ENCODE measurements at regions not wholly inside any gene's neighbourhood (a gene's known extent, or its start where the extent isn't known, plus 50 kb on each side); places are given as distances from the start of the nearest gene placed in this dataset.

DNA sequence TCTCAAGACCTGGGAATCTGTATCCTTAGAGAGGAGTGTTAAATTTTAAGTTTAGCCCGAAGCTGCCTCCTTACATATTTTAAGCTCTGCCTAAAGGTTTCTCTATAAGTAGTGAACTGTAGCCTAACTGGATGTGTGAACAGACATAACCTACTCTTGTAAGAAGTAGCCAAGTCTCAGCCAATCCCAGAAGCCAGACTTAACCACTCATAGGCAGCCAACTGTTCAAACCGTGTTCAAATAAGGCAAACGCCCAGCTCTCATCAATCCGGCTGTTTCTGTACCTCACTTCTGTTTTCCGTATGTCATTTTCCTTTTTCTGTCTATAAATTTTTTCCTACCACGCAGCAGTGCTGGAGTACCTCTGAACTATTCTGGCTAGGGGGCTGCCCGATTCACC lies 58.7 kb upstream of the HRH2 start:
- Histone ChIP-seq H4K91ac (ENCODE audit: insufficient read depth, low read depth, low read length) (no peak overlapping the region), H4K8ac (ENCODE audit: low read depth in 2 of 2, low read length in 2 of 2) (no peak overlapping the region), H3K36me3 (ENCODE audit: control insufficient read depth, insufficient read depth, low read length) (no peaks in the 10 kb centered on the region), H3K9ac (ENCODE audit: low read depth, low read length) (no peak overlapping the region), H3K4me2 (ENCODE audit: low read depth, low read length) (no peak overlapping the region), H3K18ac (ENCODE audit: low read depth, low read length) (no peak overlapping the region), H3K79me1 (ENCODE audit: low read depth in 1 of 2, low read length in 2 of 2) (no peaks in the 10 kb centered on the region), H3K9me1 (ENCODE audit: insufficient read depth, low read length) (no peaks in the 10 kb centered on the region), H2BK120ac (ENCODE audit: low read depth, low read length) (no peak overlapping the region), H3K23ac (ENCODE audit: low read depth, low read length) (no peak overlapping the region), H4K5ac (ENCODE audit: low read depth, low read length) (no peak overlapping the region), H3K4me1 (ENCODE audit: control insufficient read depth, insufficient read depth, low read length) (no peaks in the 10 kb centered on the region), H3K27me3 (ENCODE audit: control insufficient read depth, insufficient read depth, low read length) (no peaks in the 10 kb centered on the region), H2BK15ac (ENCODE audit: low read depth, low read length) (no peak overlapping the region), H3K27ac (ENCODE audit: insufficient read depth, low read length) (no peak overlapping the region), H4K20me1 (ENCODE audit: insufficient read depth, low read length) (no peaks in the 10 kb centered on the region), H2BK5ac (ENCODE audit: low read depth, low read length, poor library complexity, severe bottlenecking) (no peak overlapping the region), H3K4ac (ENCODE audit: low read depth, low read length) (no peak overlapping the region), H3K9me3 (ENCODE audit: control insufficient read depth, insufficient read depth, low read length) (peaks cover 15% of the 10 kb centered on the region), H3K14ac (replicated peaks; ENCODE audit: low read depth, low read length) (no peak overlapping the region), H2AK5ac (ENCODE audit: low read depth, low read length) (no peak overlapping the region), H3K56ac (ENCODE audit: extremely low read depth, insufficient read depth, low read length) (no peak overlapping the region), H2AFZ (replicated peaks; ENCODE audit: low read length, poor library complexity) (no peak overlapping the region), H3K4me3 (ENCODE audit: insufficient read depth, low read depth, low read length) (no peak overlapping the region), H2BK20ac (ENCODE audit: low read depth, low read length) (no peak overlapping the region), H2AK9ac (replicated peaks; ENCODE audit: low read depth, low read length, poor library complexity) (no peak overlapping the region)
- ChIA-PET CTCF (no interaction called here), POLR2A (ENCODE audit: unreplicated experiment) (no interaction called here)
- TF ChIP-seq BHLHE40 (IDR thresholded peaks at IDR 0.05; ENCODE audit: low read depth, low read length) (no peak), MXI1 (IDR thresholded peaks at IDR 0.05; ENCODE audit: borderline replicate concordance, low read depth, low read length) (no peak), SMC3 (IDR thresholded peaks at IDR 0.05; ENCODE audit: low read depth, low read length) (no peak), POLR2A (IDR thresholded peaks at IDR 0.05; ENCODE audit: low read depth, low read length) (no peak), RCOR1 (IDR thresholded peaks at IDR 0.05; ENCODE audit: insufficient replicate concordance, low read length) (no peak), NFE2L2 (IDR thresholded peaks at IDR 0.05; ENCODE audit: low read depth, low read length) (no peak)
- TF ChIP-seq, protein P1, sequence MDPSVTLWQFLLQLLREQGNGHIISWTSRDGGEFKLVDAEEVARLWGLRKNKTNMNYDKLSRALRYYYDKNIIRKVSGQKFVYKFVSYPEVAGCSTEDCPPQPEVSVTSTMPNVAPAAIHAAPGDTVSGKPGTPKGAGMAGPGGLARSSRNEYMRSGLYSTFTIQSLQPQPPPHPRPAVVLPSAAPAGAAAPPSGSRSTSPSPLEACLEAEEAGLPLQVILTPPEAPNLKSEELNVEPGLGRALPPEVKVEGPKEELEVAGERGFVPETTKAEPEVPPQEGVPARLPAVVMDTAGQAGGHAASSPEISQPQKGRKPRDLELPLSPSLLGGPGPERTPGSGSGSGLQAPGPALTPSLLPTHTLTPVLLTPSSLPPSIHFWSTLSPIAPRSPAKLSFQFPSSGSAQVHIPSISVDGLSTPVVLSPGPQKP (IDR thresholded peaks at IDR 0.05; ENCODE audit: borderline replicate concordance, low read depth, low read length): no peak
- DNase-seq (no peak), ATAC-seq (ENCODE audit: low read depth) (no peak)
- intact Hi-C loops (cut with micrococcal nuclease): no loop called here
- dilution Hi-C loops (cut with HindIII; ENCODE audit: low sequenced_read_pairs, unreplicated experiment): no loop called here
- WGBS, 2 experiments (ENCODE audit: extremely low coverage in 2 of 2, insufficient read length in 1 of 2): 60% methylated on average over 1 of the region's 7 CpGs; no CpG with 5 or more reads in 1 of the 2 experiments
- in situ Hi-C loops (cut with MboI; ENCODE audit: low sequenced_read_pairs): no loop called here
- no TSS peak for BruUV-seq (replicated peaks)

All from IMR-90 (cell line).